Effector CD4-positive, alpha-beta T cell (primary cell): ENCODE measurements at regions not wholly inside any gene's neighbourhood (a gene's known extent, or its start where the extent isn't known, plus 50 kb on each side); places are given as distances from the start of the nearest gene placed in this dataset.

Source experiments
- DNase-seq: peaks from one replicate; pipeline ENCODE4 v3.0.0-alpha.2; 2020

DNA sequence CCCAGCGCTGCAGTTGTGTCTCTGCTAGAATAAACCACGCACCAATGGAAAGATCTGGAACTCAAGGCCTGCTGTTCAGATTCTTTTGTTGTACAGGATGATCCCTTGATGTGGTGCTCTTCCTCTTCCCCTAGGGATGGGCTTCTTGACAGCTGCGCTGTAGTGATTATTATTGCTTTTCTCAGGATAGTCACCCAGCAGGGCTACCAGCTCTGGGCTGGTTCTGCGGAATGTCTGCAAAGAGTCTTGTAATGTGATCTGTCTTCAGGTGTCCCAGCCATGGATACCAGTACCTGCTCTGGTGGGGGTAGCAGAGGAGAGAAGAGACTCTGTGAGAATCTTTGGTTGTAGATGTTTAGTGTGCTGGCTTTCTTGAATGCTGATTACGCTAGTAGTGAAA lies 974.2 kb downstream of the NSUN3 start:
- DNase-seq = no peak

DNA sequence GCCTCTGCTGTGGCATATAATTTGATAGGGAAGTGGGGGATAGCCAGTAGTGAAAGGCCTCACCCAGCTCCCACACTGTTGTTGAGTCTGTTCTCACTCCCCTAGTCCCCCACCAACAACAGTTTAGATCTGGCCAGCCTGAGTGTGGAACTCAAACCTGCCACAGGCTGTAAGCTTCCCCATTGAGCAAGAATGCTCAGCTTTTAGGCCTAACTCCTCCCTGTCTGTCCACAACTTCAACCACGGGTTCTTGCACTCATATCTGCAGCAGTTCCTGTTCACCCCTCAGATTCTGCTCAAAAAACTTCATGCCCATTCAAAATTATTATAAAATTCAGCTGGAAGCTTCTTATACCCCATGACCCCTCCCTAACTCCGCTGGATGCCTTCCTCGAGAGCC lies 975.1 kb downstream of the NSUN3 start:
- DNase-seq = no peak

DNA sequence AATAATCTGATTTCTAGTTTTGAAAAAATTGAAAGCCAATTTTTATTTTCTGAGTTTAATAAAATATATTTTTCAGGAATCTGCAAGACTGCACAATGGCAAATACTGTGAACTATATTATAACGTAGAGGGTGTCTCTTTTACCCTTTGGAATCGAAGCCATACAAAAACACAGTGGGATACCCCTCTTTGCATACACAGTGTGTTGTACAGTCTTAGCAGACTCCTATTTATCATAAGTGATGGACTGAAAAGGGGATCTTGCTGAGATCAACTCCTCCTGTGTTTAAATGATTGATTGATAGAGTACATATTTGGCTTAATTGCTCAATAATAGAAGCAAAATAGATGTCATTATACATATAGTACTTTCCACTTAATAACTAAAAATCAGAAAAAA lies 981.2 kb downstream of the NSUN3 start:
- no peak for DNase-seq

DNA sequence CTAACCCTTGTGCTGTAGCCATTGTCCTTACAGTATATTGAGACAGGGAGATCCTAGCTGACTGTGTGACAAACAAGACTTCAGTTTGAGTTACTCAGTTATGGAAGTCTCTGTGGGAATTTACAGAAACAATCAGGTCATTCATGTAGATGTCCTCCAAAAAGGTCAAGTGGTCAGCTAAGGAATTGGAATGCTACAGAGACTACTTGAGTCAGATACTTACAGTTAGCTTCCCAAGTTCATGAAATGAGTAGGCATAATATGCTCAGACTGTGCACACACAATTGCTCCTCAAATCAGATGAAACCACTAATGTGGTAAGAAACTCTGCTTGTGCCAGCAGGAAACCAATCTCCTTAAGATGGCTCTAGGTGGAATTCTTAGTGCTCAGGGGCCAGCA lies 985.7 kb downstream of the NSUN3 start:
- no peak for DNase-seq

DNA sequence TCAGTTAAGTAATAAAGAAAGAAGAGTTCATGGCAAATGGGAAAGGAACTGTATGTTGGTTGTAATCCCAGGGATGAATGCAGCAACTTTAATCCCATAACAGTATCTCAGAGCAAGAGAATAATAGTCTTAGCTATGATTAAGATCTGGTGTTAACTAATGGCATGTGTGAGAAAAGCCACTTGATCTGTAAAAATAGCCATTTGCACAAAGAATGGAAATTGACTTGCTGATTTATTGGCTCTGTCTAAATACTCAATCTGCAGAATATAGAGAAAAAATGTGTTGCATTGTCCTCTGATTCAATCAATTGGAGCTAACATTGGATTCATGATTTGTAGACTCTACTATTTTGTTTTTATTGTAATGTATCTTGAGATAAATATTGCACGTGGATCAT lies 987.0 kb downstream of the NSUN3 start:
- no peak for DNase-seq

DNA sequence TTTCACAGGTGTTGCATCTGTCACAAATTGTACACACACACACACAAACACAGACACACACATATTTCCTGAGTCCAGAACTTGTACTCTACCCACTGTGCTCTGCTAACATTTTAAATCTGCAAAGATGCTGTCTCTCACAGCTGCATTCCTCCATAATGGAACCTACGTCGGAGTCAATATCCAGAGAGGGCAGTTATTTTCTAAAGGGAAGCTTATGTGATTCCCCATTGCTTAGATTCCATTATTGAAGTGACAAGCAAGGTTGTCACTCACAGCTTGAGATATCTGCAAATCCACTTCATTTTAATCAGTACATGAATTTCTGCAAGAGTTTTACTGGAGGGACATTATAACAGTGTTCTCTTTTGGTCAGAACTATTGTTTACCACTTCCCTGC lies 992.4 kb downstream of the NSUN3 start:
- no peak for DNase-seq

DNA sequence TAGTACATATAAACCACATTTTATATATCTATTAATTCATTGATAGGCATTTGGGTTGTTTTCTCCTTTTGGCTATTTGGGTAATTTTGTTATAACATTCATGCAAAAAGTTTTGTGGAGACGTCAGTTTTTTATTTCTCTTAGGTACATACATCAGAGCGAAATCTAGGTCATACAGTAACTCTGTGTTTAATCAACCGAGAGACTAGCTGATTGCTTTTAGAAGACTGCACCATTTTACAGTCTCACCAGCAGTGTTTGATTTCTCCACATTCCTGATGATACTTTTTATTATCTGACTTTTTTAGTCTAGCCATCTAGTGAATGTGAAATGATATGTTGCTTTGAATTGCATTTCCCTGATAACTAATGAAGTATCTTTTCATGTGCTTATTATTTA lies 1019.3 kb downstream of the NSUN3 start:
- no peak for DNase-seq

DNA sequence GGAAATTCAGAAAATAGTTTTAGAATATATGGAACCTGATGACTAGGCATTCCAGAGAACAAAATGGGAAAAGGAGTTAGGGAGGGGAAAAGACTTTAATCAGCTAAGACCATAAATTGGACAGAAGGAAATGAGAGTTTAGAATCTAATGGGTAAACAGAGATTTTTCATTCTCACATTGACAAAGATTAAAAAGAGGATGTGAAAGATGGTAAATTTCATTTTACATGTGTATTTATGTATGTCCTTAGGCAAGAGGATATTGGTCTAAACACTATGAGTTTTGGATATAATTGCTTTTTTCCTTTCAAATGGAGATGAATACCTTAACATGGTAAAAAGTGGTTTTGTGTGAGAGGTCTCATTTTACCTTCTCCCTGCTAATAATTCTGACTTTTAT lies 1021.9 kb downstream of the NSUN3 start:
- DNase-seq = no peak

DNA sequence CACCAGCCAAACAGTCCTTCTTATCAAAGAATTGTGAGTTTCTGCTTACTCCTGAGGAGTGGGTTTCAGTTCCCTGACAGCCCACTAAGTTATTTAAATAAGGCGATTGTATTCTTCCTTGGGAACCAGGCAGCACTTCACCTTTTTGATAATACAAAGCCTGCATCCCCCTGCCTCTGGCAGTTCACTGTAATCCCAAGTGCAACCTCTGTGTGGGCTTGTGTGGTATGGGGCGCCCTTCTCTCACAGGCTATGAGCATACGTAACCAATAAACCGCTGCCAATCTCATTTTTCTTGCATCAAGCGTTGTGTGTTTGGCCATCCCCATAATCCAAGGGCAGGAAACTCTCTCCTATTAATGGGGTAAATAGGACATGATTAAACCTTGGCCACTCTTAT lies 1025.6 kb downstream of the NSUN3 start:
- DNase-seq = no peak

DNA sequence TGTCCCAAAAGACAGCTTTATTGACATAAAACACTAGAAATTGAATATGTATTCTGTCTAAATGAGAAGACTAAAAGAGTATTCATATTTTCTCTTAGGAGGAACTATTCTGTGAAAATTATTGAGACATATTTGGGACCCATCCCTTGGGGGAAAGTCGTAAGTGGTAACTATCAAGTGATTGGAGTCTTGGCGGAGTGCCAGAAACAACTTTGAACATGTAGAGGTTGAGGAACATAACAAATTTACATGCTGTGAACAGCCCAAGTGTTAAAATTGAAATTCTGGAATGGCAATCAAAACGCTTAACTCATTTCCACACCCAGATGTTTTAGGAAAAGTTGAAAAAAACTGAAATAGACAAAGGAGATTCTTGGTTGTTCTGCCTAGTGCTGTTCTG lies 1034.6 kb downstream of the NSUN3 start:
- DNase-seq = no peak

DNA sequence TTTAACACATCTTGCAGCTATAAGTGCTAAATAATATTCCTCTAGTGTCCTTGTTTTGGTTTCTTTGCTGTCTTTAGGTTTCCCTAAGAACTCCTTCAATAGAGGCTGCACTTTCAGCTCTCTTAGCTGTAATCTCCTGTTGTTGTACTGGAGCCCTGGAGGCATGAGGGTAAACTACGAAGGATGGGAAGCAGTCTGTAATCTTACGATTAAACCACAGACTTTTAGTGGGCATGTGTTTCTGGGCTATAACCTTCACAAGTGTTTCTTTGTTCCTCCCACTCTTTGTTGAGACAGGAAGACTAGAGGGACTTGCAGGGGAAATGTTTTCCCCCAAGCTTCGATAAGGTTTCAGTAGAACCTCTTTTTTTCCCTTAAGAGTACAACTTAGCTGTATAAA lies 1058.1 kb downstream of the NSUN3 start:
- no peak for DNase-seq

DNA sequence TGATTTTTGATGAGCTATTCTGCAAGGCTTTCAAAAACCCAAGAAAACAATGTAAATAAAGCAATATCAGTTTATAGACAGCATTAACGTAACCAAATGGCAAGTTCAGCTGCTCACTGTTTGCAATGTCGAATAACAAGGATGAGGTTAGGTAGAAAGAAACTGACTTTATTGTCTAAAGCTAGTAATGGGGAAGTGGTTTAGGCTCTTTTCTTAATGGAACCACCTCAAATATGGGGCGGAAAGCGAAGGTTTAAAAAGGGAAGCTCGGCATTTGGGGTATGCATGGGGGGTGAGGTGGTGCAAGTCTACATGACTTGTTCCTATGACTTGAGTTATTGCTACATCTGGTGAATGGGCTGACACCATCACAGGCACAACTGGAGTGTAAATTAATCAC lies 1060.2 kb downstream of the NSUN3 start:
- no peak for DNase-seq

DNA sequence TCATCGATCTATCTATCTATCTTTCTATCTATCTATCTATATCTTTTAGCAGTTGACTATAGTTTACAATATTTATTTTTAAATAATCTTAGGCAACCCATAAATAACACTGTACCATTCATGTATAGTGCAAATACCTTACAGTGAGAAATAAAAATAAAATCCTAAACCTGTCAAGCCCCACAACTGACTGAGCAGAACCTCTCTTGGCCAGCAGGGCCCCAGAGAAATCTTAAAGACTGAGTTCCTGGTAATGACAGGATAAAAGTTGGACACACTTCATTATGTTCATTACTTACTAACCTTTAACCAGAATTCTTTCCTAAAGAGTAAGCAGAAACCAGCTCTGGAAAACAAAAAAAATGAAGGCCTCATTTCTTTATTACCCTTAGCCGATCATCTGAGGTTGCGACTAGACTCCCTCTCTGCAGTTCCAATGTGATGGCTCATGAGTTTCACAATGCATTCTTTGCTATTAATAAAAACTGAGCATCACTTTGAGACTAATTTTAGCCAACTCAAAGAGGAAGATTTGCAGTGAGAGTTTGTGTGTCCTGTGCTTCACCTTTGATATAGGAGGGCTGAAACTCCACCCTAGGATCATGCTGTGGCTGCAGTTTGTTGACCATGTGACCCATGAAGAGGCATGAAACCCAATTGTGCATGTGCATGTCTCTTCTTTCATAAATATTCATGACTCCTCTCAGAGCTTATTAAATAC lies 1072.0 kb downstream of the NSUN3 start:
- DNase-seq = no peak

DNA sequence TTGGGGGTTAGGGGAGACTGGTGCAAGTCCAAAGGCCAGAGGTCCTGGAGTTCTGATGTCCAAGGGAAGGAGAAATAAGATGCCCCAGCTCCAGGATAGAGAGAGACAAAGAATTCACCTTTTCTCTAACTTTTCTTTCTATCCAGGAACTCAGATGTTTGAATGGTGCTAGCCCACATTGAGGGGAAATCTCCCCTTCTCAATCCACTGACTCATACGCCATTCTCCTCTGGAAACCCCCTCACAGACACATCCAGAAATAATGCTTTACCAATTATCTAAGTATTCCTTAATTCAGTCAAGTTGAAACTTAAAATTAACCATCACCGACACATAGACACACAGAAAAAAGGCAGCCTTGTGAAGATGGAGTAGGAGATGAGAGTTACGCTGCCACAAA lies 1085.2 kb downstream of the NSUN3 start:
- no peak for DNase-seq

DNA sequence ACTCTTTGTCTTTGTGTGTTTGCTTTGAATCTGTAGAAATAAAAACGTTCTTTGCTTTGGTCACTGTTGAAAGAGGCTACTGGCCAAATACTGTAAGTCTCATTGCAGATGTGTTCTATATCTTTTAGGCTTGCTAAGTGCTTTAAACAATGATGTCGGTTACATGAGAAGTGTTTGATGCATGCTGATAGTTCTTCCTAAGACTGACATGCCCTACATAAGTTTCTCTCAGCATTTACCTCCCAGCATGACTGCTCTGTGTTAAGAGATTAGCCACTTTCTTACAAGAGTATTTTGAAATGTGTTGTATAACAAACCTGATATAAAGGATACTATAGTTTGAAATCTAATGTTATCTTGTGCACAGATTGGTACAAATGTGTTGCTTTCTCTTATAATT lies 1088.7 kb downstream of the NSUN3 start:
- DNase-seq = no peak

DNA sequence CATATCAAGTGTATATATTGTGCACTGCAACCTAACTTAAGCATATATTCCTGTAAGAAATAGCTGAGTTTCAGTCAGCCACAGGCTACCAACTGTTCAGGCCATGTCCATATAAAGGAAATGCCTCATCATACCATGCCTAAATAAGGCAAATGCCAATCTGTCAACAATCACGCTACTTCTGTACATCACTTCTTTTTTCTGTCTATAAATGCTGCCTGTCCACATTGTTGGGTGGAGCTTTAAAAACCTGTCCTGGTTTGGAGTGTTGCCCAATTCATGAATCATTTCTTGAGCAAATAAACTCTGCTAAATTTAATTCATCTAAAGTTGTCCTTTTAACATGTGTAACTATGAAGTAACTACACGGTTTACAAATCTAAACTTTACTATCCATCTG lies 1091.9 kb downstream of the NSUN3 start:
- no peak for DNase-seq

DNA sequence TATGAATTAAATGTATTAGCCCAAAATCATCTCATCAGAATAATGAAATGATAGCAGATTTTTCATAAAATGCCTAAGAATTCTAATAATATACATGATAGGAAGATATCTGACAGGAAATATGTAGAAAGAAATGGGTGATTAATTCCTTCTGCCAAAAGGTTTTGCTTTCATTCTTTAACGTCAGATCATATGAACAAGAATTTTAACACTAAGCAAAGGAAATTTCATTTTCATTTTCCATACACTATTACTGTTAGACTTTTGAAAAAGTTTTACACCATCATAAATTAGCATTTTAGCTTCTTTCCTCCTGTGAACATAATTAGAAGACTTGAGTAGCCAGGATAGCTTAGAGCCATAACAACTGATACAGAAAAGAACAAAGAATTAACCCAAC lies 1099.9 kb downstream of the NSUN3 start:
- no peak for DNase-seq

DNA sequence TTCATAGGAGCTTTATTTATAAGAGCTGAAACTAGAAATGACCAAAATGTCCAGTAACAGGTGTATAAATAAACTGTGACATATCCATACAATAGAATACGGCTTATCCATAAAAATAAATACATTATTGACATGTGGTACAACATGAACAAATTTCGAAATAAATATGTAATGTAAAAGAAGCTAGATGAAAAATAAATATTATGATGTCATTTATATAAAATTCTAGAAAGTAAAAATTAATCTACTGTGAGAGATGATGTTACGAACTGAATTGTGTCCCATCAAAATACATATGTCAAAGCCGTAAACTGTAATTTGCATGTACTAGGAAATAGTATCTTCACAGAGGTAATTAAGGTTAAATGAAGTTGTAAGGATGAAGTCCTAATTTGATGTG lies 1104.9 kb downstream of the NSUN3 start:
- no peak for DNase-seq

DNA sequence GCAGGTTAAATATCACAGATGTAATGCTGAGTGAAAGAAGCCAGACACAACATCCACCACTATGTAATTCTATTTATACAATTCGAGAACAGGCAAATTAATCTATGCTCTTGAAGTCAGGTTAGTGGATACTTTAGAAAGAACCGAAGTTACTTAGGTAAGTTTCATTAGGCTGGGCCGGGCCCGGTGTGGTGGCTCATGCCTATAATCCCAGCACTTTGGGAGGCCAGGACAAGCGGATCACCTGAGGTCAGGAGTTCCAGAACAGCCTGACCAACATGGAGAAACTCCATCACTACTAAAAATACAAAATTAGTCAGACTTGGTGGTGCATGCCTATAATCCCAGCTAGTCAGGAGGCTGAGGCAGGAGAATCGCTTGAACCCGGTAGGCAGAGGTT lies 1105.7 kb downstream of the NSUN3 start:
- DNase-seq = no peak

DNA sequence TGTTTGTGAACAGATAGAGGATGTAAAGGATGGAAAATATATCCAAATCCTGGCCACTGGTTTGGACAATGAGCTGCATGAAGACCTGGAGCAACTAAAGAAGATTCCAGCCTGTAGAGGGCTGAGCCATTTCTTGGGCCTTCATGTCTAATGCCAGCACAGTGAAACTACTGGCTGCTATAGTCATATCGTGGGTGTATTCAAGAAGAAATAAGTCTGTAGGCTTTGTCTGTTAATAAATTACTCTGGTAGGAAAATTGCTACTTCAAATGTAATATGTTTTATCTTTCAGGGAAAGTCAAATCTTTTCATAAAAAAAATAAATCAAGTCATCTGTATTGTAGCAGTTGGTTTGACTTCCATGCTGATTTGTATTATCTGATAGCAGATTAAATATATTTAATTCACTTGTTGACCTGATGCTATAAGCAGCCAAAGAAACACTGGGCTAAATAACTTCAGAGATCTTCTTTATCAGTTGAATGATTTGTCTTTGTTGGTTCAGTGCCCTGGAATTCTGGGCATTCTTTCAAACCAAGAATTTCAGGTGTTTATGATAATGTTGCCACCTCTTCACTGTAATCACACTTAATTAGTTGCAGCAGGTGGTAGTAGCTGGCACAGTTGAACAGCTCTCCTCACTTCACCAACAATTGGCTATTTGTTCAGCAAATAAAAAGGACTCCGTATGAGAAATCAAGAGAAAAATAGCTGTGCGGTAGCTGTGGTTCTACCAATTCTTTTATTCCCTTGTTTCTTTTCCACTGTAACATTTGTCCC lies 1109.5 kb downstream of the NSUN3 start:
- DNase-seq = no peak

DNA sequence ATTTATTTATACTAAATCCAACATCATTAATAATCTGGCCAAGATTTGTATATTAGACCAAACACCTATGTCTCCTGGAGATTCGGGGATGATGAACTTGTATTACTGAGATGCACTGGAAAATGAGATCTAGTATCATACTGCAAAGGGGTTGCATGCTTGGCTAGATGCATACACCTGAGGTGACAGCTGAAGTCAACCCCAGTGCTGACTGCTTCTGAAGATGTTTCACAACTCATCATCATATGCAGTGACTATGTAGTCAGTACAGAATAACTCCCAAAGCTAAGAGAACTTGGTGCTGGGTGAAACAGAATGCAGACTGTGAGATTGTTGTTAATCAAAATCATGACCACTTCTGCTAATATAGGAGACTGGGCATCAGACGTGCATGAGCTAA lies 1114.2 kb downstream of the NSUN3 start:
- DNase-seq = no peak

DNA sequence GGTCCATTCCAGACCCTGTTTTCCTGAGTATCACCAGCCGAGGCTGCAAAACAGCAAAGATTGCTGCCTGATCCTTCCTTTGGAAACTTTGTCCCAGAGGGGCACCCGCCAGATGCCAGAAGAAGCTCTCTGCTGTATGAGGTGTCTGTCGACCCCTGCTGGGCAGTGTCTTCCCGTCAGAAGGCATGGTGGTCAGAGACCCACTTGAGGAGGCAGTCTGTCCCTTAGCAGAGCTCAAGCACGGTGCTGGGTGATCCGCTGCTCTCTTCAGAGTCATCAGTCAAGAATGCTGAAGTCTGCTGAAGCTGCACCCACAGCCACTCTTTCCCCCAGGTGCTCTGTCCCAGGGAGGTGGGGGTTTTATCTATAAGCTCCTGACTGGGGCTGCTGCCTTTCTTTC lies 1121.2 kb downstream of the NSUN3 start:
- DNase-seq = no peak

DNA sequence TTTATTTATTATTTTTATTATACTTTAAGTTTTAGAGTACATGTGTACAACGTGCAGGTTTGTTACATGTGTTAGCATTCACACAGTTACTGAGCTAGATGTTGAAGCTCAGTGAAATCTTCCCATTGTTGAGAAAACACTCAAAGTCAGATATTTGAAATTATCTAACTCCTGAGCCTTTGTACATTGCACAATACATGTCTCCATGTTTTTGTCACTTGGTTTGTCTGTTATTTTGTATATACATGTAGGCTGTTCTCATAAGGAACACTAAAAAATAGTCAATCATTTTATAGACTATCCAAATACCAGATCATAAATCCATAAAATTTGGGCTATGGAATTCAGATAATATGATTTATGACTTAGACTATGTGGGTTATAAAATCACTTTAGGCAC lies 1126.5 kb downstream of the NSUN3 start:
- DNase-seq = no peak

DNA sequence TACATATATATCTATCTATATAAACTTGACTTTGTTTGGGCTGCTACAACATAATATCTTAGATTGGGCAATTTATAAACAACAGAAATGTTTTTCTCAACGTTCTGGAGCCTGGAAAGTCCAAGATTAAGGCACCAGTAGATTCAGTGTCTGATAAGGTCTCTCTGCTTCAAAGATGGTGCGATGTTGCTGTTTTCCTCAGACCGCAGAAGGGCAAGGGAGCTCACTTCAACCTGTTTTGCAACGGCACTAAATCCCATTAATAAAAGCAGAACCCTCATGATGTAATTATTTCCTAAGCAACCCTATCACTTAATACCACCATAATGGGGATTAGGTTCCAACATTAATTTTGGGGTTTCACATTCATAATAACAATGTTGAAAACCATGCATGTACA lies 1134.8 kb downstream of the NSUN3 start:
- DNase-seq = no peak

DNA sequence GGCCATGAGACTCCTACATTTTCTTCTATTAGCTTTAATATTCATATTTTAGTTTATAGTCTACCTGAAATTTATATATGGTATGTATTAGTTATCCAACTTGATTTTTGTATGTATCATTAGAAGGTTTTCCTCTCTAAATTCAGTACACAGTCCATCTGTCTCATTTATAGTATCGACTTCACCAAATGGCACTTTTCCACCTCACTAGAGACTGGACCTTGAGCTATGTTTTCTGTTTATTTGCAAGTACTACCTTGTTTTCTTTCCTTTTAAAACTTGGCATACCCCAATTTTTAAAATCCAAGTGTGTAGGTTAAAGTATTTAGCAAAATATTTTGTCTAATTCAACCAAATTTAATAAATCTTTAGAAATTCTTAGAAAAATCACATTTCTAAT lies 1137.5 kb downstream of the NSUN3 start:
- no peak for DNase-seq
